GM23338 (cell line): ENCODE measurements at regions not wholly inside any gene's neighbourhood (a gene's known extent, or its start where the extent isn't known, plus 50 kb on each side); places are given as distances from the start of the nearest gene placed in this dataset.

Source experiments
- ATAC-seq: fragments of 200-7000 bp; cut with Tn5 transposase; 3 replicates; pipeline ENCODE4 v1.9.1; 2020
- DNase-seq: peaks from one replicate; pipeline ENCODE4 v3.0.0-alpha.2; 2015; ENCODE audit warnings: low spot score
- H2AFZ ChIP-seq: fragments of 200-600 bp; sonication (generic); 2 replicates; pipeline ENCODE4 v1.8.0; 2016; ENCODE audit warnings: antibody characterized with exemption, mild to moderate bottlenecking, moderate library complexity
- H3F3A ChIP-seq: fragments of 200-600 bp; sonication (generic); replicated peaks from 2 replicates; pipeline ENCODE4 v1.8.0; 2017; ENCODE audit warnings: antibody characterized with exemption, mixed run types, low read depth
- H3K27ac ChIP-seq: fragments of 200-600 bp; sonication (generic); 2 replicates; pipeline ENCODE4 v1.6.1; 2016; ENCODE audit warnings: low read depth
- H3K27me3 ChIP-seq: fragments of 200-600 bp; sonication (generic); 2 replicates; pipeline ENCODE4 v1.8.0; 2016; ENCODE audit warnings: mild to moderate bottlenecking, mixed run types, moderate library complexity; ENCODE audit not compliant: insufficient read depth
- H3K36me3 ChIP-seq: fragments of 200-600 bp; sonication (generic); 2 replicates; pipeline ENCODE4 v1.8.0; 2016; ENCODE audit warnings: mild to moderate bottlenecking; ENCODE audit not compliant: insufficient read depth
- H3K4me1 ChIP-seq: fragments of 200-600 bp; sonication (generic); 2 replicates; pipeline ENCODE4 v1.8.0; 2016; ENCODE audit warnings: mild to moderate bottlenecking, moderate library complexity; ENCODE audit not compliant: insufficient read depth
- H3K4me2 ChIP-seq: fragments of 200-600 bp; sonication (generic); 2 replicates; pipeline ENCODE4 v1.7.1; 2017; ENCODE audit warnings: mixed run types
- H3K4me3 ChIP-seq: fragments of 200-600 bp; sonication (generic); 2 replicates; pipeline ENCODE4 v1.6.1; 2016; ENCODE audit warnings: mixed run types
- H3K79me2 ChIP-seq: fragments of 200-600 bp; sonication (generic); replicated peaks from 2 replicates; pipeline ENCODE4 v1.8.0; 2017; ENCODE audit warnings: mild to moderate bottlenecking; ENCODE audit not compliant: insufficient read depth
- H3K9me2 ChIP-seq: fragments of 200-600 bp; sonication (generic); 2 replicates; pipeline ENCODE4 v1.8.0; 2017; ENCODE audit not compliant: insufficient read depth
- H4K20me1 ChIP-seq: fragments of 200-600 bp; sonication (generic); replicated peaks from 2 replicates; pipeline ENCODE4 v1.8.0; 2017; ENCODE audit warnings: mild to moderate bottlenecking; ENCODE audit not compliant: insufficient read depth
- H3K27ac Mint-ChIP-seq: 2 replicates; pipeline ENCODE4 v1.8.0; 2020; ENCODE audit warnings: inconsistent platforms, mild to moderate bottlenecking, moderate library complexity, mixed read lengths
- H3K27me3 Mint-ChIP-seq: 3 replicates; pipeline ENCODE4 v1.8.0; 2022; ENCODE audit warnings: low read depth, mild to moderate bottlenecking, moderate library complexity, mixed read lengths, inconsistent platforms; ENCODE audit not compliant: insufficient read depth, poor library complexity
- H3K36me3 Mint-ChIP-seq: 3 replicates; pipeline ENCODE4 v1.8.0; 2021; ENCODE audit warnings: low read depth, mild to moderate bottlenecking, inconsistent platforms, moderate library complexity, mixed read lengths
- H3K4me1 Mint-ChIP-seq: 3 replicates; pipeline ENCODE4 v1.8.0; 2020; ENCODE audit warnings: mild to moderate bottlenecking, inconsistent platforms, mixed read lengths
- H3K4me3 Mint-ChIP-seq: 3 replicates; pipeline ENCODE4 v1.8.0; 2021; ENCODE audit warnings: moderate library complexity, mild to moderate bottlenecking, inconsistent platforms, mixed read lengths
- H3K9me3 Mint-ChIP-seq: 3 replicates; pipeline ENCODE4 v1.8.0; 2020; ENCODE audit warnings: moderate library complexity, mild to moderate bottlenecking, inconsistent platforms, mixed read lengths
- CREB1 ChIP-seq: fragments of 250-450 bp; sonication (Bioruptor Pico); IDR thresholded peaks from 2 replicates; pipeline ENCODE4 v1.5.0; 2020; ENCODE audit warnings: low read depth, mild to moderate bottlenecking, moderate library complexity
- NANOG ChIP-seq: IDR thresholded peaks from 2 replicates; pipeline ENCODE4 v1.6.1; 2016; ENCODE audit warnings: antibody characterized with exemption, borderline replicate concordance
- STAT1 ChIP-seq: IDR thresholded peaks from one replicate; pipeline ENCODE4 v1.6.1; 2016; ENCODE audit warnings: antibody characterized with exemption; ENCODE audit not compliant: unreplicated experiment
- ZNF114 ChIP-seq: fragments of 250-450 bp; sonication (Bioruptor Pico); IDR thresholded peaks from 2 replicates; pipeline ENCODE4 v1.5.0; 2020; ENCODE audit warnings: mild to moderate bottlenecking, moderate library complexity
- TF ChIP-seq, protein P1 (sequence below): IDR thresholded peaks from 2 replicates; pipeline ENCODE4 v1.6.1; 2016; ENCODE audit warnings: antibody characterized with exemption
- TF ChIP-seq, protein P2 (sequence below): fragments of 250-450 bp; sonication (Bioruptor Pico); IDR thresholded peaks from 2 replicates; pipeline ENCODE4 v1.5.0; 2020; ENCODE audit warnings: mild to moderate bottlenecking, moderate library complexity

DNA sequence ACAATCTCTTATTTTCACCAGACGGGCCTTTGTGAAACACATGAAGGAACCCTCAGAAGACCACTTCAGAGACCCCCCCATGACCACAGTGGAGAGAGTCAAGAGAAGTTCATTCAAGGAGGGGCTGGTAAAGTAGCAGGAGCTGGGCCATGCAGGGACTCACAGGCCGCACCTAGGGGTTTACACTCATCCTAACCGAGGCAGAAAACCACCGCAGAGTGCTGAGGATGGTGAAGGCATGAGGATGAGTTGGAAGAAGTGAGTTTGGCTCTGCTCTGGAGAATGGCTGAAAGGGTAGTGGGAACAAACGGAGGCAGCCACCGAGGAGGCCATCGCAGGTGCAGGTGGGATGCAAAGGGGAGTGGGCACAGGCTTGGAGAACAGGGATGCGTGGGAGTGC is 1046.9 kb downstream of the UQCRFS1 start:
- no peaks in the 10 kb centered on the region for H3K27me3 ChIP-seq
- TF ChIP-seq CREB1 (CRISPR knock-in tag) (no peak), NANOG (no peak), STAT1 (no peak), ZNF114 (CRISPR knock-in tag) (no peak)
- TF ChIP-seq, protein P1, sequence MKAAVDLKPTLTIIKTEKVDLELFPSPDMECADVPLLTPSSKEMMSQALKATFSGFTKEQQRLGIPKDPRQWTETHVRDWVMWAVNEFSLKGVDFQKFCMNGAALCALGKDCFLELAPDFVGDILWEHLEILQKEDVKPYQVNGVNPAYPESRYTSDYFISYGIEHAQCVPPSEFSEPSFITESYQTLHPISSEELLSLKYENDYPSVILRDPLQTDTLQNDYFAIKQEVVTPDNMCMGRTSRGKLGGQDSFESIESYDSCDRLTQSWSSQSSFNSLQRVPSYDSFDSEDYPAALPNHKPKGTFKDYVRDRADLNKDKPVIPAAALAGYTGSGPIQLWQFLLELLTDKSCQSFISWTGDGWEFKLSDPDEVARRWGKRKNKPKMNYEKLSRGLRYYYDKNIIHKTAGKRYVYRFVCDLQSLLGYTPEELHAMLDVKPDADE = no peak
- TF ChIP-seq, protein P2, sequence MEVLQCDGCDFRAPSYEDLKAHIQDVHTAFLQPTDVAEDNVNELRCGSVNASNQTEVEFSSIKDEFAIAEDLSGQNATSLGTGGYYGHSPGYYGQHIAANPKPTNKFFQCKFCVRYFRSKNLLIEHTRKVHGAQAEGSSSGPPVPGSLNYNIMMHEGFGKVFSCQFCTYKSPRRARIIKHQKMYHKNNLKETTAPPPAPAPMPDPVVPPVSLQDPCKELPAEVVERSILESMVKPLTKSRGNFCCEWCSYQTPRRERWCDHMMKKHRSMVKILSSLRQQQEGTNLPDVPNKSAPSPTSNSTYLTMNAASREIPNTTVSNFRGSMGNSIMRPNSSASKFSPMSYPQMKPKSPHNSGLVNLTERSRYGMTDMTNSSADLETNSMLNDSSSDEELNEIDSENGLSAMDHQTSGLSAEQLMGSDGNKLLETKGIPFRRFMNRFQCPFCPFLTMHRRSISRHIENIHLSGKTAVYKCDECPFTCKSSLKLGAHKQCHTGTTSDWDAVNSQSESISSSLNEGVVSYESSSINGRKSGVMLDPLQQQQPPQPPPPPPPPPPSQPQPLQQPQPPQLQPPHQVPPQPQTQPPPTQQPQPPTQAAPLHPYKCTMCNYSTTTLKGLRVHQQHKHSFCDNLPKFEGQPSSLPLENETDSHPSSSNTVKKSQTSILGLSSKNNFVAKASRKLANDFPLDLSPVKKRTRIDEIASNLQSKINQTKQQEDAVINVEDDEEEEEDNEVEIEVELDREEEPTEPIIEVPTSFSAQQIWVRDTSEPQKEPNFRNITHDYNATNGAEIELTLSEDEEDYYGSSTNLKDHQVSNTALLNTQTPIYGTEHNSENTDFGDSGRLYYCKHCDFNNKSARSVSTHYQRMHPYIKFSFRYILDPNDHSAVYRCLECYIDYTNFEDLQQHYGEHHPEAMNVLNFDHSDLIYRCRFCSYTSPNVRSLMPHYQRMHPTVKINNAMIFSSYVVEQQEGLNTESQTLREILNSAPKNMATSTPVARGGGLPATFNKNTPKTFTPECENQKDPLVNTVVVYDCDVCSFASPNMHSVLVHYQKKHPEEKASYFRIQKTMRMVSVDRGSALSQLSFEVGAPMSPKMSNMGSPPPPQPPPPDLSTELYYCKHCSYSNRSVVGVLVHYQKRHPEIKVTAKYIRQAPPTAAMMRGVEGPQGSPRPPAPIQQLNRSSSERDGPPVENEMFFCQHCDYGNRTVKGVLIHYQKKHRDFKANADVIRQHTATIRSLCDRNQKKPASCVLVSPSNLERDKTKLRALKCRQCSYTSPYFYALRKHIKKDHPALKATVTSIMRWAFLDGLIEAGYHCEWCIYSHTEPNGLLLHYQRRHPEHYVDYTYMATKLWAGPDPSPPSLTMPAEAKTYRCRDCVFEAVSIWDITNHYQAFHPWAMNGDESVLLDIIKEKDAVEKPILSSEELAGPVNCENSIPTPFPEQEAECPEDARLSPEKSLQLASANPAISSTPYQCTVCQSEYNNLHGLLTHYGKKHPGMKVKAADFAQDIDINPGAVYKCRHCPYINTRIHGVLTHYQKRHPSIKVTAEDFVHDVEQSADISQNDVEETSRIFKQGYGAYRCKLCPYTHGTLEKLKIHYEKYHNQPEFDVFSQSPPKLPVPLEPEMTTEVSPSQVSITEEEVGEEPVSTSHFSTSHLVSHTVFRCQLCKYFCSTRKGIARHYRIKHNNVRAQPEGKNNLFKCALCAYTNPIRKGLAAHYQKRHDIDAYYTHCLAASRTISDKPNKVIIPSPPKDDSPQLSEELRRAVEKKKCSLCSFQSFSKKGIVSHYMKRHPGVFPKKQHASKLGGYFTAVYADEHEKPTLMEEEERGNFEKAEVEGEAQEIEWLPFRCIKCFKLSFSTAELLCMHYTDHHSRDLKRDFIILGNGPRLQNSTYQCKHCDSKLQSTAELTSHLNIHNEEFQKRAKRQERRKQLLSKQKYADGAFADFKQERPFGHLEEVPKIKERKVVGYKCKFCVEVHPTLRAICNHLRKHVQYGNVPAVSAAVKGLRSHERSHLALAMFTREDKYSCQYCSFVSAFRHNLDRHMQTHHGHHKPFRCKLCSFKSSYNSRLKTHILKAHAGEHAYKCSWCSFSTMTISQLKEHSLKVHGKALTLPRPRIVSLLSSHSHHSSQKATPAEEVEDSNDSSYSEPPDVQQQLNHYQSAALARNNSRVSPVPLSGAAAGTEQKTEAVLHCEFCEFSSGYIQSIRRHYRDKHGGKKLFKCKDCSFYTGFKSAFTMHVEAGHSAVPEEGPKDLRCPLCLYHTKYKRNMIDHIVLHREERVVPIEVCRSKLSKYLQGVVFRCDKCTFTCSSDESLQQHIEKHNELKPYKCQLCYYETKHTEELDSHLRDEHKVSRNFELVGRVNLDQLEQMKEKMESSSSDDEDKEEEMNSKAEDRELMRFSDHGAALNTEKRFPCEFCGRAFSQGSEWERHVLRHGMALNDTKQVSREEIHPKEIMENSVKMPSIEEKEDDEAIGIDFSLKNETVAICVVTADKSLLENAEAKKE = no peak
- peaks cover 8% of the 10 kb centered on the region for H3K27me3 Mint-ChIP-seq
- no peak overlapping the region for H3K4me2 ChIP-seq
- no peaks in the 10 kb centered on the region for H4K20me1 ChIP-seq
- no peaks in the 10 kb centered on the region for H3K79me2 ChIP-seq
- H3K4me3 Mint-ChIP-seq = no peak overlapping the region
- no peaks in the 10 kb centered on the region; the same call in 1 of the 2 replicates for H3K9me2 ChIP-seq
- H3K27ac ChIP-seq = no peak overlapping the region
- no peak overlapping the region for H2AFZ ChIP-seq
- H3K36me3 ChIP-seq = no peaks in the 10 kb centered on the region
- ATAC-seq = no peak
- H3K36me3 Mint-ChIP-seq = no peaks in the 10 kb centered on the region; the same call in 2 of the 3 replicates
- peaks cover 9% of the 10 kb centered on the region; the same call in 2 of the 3 replicates for H3K9me3 Mint-ChIP-seq
- DNase-seq = no peak
- peaks cover 35% of the 10 kb centered on the region for H3K4me1 ChIP-seq
- H3K4me1 Mint-ChIP-seq = peaks cover 47% of the 10 kb centered on the region
- no peak overlapping the region for H3K4me3 ChIP-seq
- no peak overlapping the region; the same call in 1 of the 2 replicates for H3K27ac Mint-ChIP-seq
- no peaks in the 10 kb centered on the region for H3F3A ChIP-seq
